HepG2 (cell line): ENCODE measurements at regions not wholly inside any gene's neighbourhood (a gene's known extent, or its start where the extent isn't known, plus 50 kb on each side); places are given as distances from the start of the nearest gene placed in this dataset.

Experiments used
- ATF5 ChIP-seq: sonication (generic); formaldehyde crosslinking; IDR thresholded peaks from 2 replicates; pipeline ENCODE4 v1.4.0; 2020; ENCODE audit warnings: mild to moderate bottlenecking, low read depth, missing genetic modification reagents
- CREB1 ChIP-seq, 2 experiments: fragments of 450-650 bp in 1 of 2; IDR thresholded peaks; 2 replicates each; pipeline ENCODE4 v1.6.1; 2016 to 2017; ENCODE audit warnings: control low read depth in 1 of 2, mild to moderate bottlenecking in 1 of 2, missing compliant biosample characterization in 1 of 2, missing genetic modification characterization in 1 of 2
- ZNF263 ChIP-seq: sonication (generic); formaldehyde crosslinking; IDR thresholded peaks from 2 replicates; pipeline ENCODE4 v1.4.0; 2020; ENCODE audit warnings: missing genetic modification reagents

GRCh38 chr2:62654423-62654791 is 51.1 kb upstream of the EHBP1 start:
- TF ChIP-seq ZNF263 (CRISPR knock-in tag) (no peak), CREB1 (IDR thresholded peaks at IDR 0.05) (no peak), CREB1 (CRISPR knock-in tag; IDR thresholded peaks at IDR 0.05) (no peak), ATF5 (no peak)
